Stimulated activated CD4-positive, alpha-beta T cell treated with anti-CD3 and anti-CD28 coated beads, Interleukin-15, amount 100 ng/mL, for 1 hour (primary cell): ENCODE measurements at regions not wholly inside any gene's neighbourhood (a gene's known extent, or its start where the extent isn't known, plus 50 kb on each side); places are given as distances from the start of the nearest gene placed in this dataset.
"Not testable (repeated sequence)": the region's sequence is repeated elsewhere in the genome, so short reads cannot be mapped to it uniquely, and the experiment has no call there.

Source experiments
- DNase-seq, 2 donors: peaks; one replicate each; pipeline ENCODE4 v3.0.0-alpha.2; 2020; ENCODE audit warnings: low read depth in 1 of 2, low spot score in 1 of 2

DNA sequence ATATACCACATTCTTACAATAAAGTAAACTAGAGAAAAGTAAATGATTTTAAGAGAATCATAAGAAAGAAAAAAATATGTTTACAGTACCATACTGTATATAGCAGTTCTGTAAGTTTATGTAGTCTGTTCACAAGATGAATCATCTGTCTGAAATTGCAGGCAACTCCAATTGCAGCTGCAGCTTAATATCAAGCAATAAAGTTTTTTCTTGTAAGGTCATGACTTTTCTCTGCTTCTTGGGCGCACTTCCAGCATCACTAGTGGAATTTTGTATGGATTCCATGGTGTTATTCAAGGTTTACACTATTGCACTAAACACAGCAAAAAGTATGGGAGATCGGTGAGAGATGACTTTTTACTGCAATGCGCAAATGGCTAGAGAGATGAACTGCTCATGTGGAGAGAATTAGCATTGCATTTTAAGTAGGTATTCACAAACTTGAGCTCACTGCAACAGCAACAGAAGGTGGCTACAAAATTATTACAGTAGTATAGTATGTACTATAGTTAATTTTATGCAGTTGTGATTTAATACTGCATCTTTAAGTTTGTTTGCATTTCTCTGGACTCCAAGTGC is 445.4 kb upstream of the OR4E1 start:
- DNase-seq, result no peak

DNA sequence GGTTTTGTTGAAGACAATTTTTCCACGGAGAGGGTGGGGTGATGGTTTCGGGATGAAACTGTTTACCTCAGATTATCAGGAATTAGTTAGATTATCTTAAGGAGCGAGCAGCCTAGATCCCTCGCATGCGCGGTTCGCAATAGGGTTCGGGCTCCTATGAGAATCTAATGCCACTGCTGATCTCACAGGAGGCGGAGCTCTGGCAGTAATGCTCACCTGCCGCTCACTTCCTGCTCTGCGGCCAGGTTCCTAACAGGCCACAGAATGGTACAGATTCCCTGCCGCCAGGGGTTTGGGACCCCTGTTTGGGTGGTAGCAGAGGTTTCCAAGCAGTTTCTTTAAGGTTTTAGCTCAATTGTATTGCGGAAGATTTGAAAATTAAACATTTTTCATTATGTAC is 439.8 kb upstream of the OR4E1 start:
- DNase-seq, result no peak

DNA sequence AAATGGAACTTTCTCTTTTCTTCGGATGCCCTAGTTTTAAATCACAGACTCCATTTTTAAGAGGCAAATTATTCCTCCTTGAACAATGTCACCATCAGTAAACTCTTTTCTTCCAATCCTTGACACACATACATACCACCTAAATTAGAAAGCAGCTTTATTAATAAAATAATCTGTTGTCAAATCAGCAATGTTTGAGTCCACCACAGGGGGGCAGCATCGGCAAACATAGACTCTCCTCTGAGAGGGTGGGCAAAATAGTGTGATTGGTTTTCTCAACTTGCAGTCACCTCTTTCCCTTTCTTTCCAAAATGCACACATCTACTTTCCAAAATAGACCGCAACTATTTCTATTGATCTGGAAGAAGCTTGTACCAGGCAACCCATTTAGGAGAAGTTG is 438.4 kb upstream of the OR4E1 start:
- DNase-seq, result no peak

DNA sequence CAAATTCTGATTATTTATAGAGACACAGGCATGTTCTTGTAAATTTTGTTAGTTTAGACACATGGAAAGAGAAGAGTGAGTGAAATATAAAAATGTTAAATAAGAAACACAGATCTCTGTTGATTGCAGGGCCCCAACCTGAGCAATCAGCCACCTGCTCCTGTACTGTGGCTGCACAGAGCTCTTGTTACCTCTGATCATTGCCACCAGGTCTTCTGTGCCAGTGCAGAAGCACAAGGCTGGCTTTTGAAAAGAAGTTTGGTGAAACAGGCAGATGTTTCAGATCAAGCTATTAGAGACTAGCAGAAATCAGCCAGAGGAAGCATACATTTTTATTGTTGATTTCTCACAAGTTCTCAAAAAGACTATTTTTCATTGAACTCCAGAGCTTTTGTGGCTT is 434.1 kb upstream of the OR4E1 start:
- no peak for DNase-seq

DNA sequence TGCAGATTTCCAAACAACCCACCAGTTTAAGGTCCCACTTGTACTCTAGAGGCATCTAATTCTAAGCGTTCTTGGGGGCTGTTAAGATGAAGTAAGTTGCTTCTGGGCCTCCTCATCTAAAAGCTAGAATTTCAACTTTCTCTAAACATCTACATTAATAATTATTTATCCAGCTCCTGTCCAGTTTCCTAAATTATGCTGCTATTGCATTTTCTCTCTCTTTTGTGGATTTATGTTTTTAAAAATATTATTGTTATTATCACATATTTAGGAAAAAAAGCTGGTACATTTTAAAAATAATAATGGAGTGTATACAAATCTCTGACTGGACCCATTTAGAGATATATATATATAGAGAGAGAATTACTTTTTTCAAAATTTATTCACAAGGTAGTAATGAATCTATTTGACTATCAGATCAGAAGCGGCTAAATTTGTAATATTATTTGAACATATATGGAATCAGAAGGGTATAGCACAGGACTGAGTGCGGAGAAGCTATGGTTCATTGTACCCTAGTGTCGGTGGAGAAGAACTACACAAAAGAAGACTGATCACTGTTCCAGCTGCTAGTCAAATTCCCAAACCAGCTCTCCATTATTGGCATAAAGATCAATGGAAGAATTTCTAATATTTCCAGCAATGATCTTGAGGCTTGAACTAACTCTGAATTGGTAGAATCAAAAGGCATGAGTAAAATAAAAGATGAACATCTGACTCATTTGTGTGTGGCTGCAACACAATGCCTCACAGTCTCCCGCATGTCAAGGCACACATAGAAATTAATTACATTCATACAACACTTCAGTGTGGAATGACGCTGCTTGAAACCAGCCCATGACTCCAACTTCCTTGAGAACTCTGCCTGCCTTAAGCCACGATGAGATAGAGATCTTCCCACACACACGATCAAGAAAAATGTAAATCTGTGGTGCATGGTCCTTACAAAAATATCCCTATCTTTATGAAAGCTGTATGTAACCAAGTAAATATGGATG is 433.4 kb upstream of the OR4E1 start:
- no peak for DNase-seq

DNA sequence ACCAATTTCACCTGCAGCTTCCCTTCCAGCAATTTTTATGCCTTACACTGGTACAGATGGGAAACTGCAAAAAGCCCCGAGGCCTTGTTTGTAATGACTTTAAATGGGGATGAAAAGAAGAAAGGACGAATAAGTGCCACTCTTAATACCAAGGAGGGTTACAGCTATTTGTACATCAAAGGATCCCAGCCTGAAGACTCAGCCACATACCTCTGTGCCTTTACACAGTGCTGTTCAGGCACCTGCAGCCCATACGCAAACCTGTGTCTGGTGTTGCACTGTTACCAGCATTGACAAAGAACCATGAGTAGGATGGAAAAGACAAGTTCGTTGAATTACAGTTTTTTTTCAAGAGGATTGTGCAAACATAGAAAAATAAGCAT is 432.0 kb upstream of the OR4E1 start:
- DNase-seq, result no peak

DNA sequence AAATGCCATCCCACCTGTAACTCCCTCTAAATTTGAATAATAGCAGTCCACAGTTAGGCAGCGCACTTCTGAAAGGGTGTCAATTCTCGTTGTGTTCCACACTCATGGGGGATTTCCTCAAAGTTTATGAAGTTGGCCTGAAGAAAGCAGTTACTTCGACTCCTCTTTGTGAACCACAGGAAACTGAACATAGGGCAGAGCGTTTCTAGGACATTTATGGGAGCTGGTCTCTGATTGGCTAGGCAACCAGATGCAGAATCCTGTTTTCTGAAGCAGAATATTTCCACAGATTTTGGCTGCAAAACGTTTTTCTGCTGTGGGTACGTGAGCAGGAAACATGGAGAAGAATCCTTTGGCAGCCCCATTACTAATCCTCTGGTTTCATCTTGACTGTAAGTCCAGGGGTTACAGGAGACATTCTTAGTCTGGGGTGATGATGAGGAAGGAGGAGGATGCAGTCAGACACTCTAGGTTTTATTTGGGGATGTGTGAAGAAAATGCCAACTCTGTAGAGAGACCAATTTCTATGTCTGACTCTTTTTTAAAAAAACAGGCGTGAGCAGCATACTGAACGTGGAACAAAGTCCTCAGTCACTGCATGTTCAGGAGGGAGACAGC is 431.5 kb upstream of the OR4E1 start:
- no peak for DNase-seq

DNA sequence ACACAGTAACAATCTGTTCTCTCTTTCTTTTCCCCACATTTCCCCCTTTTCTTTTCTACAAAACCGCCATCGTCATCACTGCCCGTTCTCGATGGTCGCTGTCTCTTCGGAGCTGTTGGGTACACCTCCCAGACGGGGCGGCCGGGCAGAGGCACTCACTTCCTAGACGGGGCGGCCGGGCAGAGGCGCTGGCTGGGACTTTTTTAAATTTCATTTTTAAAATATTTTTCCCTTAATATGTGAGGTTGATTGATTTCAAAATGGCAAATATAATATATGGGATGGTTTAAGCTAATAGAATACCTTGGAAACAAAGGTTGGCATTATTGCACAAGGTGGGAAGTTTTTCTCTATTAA is 427.1 kb upstream of the OR4E1 start:
- DNase-seq, result not testable (repeated sequence)

DNA sequence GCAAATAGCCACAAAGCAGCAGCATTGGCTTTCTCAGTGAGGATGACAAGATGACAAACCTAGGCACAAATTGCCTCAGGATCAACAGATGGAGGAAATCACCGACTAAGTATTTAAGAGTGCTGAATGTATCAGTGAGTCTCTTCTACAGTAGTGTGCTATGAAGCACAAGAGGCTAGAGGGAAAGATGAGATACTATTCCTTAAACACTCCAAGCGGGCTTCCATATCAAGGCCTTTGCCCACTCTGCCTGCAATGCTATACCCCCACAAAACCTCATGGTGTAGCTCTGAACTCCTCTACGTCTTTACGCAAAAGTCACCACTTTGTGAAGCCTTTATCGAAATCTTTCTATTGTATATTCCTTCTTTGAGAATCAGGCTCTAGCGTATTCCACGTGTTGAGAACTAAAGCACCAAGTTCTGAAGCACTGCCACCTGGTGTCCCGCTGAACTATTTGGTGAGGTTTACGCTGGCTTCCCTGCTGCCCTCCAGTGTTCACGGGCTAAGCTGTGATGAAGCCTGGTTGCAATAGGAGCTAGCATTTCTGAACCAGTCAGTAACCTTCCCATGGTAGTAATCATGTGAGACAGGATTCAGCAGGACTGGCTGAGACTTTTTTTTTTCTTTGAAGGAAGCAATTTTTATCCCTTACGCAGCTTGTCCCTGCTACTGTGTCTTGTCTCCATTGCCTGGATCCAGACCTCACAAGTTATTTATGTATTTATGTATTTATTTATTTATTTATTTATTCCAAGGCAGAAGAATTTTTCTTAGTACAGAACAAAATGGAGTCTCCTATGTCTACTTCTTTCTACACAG is 426.5 kb upstream of the OR4E1 start:
- DNase-seq, result peak; percentile 8 to 26

DNA sequence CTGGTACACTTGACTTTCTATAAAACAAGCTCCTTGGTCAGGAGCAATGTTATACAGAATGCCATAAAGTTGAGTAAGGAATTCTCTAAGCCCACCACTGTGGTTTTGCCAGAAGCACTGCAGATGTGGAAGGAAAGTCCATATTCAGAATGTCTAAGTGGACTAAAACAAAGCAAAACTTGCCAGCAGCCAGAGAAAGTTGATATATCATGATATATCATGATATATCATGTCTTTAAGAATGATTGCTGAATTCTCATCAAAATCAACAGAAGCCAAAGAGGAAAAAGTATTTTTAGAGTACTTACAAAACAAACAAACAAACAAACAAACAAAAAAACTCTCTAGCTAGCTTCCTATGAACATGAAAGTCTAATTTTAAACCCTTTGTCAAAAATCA is 424.8 kb upstream of the OR4E1 start:
- no peak for DNase-seq

DNA sequence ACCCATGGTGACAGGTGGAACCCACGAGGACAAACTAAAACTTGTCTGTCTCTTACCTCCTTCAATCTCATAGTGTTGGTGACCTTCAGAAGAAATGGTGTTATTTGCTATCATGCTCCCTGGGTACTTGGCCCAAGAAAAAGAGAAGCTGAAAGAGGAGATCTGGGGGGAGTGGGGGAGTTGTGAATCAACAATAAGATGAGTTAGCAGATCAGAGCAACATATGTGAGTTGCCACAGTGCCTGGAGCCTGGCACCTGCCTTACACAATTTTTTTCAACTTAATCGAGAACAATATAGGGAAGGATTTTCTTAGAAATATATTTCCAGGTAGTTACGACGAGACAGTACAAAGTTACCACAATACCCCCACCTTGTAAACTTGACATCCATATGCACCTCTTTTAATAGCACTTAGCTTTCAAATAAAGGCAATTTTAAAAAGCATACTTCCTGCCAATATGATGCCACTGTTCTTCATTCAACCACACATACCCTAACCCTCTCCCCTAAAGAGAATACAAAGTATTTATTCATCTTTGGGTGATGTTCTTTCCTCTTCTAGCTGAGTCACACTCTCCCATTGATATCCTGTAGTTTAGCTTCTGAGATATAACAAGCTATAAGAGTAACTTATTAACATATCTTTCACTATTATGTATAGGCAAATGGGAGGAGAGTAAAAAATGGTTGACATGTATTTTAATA is 424.1 kb upstream of the OR4E1 start:
- no peak for DNase-seq

DNA sequence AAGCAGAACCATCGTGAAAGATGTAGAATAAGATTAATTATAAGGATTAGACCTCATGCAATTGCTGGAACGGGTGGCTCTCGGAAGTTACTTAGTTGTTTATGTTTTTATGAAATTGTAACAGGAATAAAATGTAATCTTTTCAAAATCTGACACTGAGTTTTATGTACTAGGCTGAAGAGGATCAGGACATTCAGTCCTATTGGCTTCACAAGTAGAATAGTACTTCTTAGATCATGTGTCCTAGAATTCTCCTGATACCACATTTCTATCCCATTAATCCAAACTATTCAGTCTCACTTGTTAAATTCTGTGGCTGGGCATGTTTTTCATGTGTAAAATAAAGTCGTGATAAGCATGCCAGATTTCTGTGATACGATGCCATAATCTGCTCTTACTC is 423.5 kb upstream of the OR4E1 start:
- DNase-seq, result no peak

DNA sequence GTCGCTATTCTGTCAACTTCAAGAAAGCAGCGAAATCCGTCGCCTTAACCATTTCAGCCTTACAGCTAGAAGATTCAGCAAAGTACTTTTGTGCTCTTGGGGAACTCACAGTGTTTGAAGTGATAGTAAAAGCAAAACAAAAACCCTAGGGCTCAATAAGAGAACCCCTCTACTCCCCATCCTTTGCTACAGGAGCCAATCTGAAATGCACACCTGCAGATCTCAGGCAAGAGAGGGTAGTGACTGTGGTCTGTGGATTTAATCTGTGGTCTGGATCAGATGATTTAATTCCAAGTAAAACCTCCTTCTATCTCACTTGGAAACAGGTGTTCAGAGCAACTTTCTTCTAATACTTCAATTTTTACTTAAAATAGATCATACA is 422.9 kb upstream of the OR4E1 start:
- no peak for DNase-seq

DNA sequence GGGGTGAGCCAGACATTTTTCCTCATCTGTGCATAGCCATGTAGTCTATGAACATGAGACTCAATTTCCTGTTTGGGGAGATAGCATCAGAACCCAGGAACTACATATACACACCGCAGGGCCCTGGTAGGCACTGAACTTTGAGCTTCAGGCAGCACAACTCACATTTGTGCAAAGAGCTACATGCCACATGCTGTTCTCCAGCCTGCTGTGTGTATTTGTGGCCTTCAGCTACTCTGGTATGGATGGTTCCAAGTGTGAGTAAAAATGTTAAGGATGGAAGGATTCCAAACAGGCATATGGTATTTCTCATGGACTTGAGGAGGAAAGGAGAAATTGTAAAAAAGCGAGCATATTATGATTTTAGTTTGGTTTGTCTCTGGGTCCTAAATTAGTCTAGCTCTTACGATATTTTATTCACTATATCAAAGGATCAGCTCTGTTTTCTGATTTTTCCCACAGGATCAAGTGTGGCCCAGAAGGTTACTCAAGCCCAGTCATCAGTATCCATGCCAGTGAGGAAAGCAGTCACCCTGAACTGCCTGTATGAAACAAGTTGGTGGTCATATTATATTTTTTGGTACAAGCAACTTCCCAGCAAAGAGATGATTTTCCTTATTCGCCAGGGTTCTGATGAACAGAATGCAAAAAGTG is 422.4 kb upstream of the OR4E1 start:
- DNase-seq, result no peak

DNA sequence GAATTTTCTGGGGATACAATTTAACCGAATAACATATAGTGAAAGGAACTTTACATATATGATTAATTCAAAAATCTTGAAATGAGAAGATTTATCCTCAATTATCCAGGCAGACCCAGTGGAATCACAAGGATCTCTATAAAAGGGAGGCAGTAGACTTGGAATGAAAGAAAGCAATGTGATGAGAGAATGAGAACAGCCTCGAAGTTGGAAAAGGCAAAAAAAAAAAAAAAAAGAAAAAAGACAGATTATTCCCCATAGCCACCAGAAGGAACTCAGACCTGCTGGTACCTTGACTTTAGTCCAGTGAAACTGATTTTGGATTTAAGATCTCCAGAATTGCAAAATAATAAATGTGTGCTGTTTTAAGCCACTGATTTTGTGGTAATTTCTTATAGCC is 416.3 kb upstream of the OR4E1 start:
- no peak for DNase-seq

DNA sequence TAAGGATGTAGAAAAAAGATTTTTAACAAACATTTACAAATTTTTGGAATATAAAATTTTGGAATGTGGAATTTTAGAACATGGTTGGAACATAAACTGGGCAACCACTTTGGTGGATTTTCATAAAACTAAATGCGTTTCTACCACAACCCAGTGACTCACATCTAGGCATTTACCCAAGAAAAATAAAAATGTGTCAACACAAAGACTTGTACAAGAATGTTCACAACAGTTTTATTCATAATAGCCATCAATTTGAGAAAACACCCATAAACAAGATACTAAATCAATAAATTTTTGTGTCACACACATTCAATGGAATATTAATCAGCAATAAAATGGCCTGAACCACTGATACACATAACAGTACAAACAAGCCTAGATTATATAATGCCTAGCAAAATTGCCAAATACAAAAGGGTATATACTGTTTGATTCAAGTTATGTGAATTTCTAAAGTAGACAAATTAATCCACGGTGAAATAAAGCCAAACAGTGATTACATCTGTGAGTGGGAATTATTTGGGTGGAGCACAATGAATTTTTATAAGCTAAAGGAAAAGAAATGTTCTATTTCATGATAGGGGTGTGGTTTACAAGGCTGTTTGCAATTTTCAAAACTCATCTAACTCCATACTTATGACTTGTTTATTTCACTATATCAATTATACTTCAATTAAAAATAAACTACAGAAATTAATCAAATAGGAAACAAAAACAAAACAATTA is 415.2 kb upstream of the OR4E1 start:
- DNase-seq, result no peak

DNA sequence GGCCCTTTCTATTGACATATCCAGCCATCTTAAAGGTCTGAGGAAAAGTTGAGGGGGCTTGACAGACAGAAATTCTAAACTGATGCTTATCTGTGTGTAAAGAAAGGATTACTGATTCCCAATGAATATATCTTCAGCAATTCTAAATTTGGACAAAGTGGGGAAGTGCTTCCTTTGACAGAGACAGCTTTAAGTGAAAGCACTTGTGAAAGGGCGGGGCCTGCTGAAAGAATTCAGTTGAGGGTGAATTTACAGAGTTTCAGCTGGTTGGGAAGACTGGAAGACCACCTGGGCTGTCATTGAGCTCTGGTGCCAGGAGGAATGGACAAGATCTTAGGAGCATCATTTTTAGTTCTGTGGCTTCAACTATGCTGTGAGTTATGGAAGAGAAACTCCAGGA is 412.5 kb upstream of the OR4E1 start:
- DNase-seq, result no peak

DNA sequence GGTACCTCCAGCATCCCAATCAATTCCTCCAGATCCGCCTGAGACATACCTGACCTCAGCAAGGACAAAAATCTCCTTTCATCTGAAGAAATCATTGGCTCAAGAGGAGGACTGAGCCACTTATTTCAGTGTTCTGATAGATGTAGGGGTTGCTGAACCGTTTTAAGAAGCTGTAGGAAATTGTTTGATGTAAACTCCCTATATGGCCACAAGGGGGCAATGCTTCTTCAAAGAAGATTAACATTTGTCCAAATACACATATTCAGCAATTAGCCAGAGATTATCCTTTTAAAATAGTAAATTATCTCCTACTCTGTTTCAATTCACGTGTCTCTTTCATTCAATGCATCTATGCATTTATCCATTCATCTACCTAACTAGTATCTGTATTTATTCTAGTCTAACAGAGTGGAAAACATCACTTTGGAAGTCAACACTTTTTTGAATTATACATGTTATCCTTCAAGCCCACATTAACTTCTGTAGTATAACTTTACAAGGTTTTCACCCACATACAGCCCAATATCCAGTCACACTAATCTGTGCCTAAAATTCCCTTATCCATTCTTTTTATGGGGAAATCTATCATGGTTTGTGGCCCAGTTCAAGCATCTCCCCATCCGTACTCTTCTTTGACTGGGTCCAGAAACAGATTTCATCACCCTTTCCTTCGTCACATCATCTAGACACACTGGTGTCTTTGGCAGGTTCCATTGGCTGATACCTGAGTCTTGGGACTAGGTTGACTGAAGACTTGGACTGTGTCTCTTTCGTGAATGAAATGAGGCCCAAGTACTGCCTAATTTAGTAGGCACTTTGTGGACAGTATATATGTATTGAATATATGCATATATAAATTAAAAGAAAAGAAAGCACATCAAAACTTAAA is 411.0 kb upstream of the OR4E1 start:
- no peak for DNase-seq

DNA sequence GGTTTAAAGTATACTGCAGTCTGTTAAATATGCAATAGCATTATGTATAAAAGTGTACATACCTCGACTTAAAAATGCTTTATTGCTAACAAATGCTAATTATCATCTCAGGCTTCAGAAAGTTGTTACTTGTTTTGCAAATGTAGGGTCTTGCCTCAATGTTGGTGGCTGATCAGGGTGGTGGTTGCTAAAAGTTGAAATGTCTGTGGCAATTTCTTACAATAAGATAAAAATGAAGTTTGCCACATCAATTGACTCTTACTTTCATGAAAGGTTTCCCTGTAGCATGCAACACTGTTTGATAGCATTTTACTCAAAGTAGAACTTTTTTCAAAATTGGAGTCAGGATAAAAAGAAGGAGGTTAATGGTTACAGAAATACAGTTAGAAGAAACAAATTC is 407.7 kb upstream of the OR4E1 start:
- DNase-seq, result no peak
